NOMO-1 (cell line): ENCODE measurements at regions not wholly inside any gene's neighbourhood (a gene's known extent, or its start where the extent isn't known, plus 50 kb on each side); places are given as distances from the start of the nearest gene placed in this dataset.
A peak's percentile ranks its signal among the peaks of the same experiment; 100 is the strongest.

Experiments used
- DNase-seq, 2 experiments: peaks; one replicate each; lab custom pipeline; 2025; ENCODE audit not compliant: unreplicated experiment in 2 of 2; lab: John Stamatoyannopoulos, UW

DNA sequence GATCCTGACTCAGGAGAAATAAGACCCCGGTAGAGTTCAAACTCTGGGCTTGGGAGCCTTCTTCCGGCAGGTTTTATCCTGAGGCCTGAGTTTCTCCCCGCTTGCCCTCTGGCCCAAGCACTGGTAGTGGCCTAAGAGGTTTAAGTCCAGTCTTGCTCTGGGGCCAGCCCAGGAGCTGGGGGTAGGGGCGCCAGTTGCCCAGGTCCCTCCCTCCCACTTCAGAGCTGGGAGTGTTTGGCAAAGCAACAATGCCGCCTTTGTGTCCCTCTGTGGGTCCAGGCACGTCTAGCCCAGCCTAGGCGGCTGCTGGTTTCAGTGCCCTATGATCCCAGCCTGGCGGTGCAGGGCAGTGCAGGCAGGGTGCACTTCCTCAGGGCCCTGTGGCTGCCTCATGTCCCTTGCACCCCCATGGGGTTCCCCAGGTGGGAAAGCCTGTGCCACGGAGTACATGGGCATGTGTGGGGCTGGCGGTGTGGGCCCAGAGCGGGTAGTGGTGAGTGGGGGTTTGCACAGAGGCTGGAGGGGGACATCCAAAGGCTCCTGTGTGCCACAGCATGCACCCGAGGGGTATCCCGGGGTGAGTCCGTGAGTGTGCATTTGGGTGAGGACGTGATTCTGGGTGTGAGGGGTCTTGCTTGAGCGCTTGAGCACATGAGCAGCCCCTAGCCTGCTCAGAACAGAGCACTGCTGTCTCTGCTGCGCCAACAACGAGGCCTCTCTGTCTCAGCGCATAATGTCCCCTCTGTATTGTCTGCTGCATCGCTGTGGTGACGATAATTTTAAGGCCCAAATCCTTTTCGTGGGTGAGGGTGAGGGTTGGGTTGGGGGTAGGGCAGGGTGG lies 61.7 kb upstream of the PSD2 start:
- DNase-seq, result no peak

DNA sequence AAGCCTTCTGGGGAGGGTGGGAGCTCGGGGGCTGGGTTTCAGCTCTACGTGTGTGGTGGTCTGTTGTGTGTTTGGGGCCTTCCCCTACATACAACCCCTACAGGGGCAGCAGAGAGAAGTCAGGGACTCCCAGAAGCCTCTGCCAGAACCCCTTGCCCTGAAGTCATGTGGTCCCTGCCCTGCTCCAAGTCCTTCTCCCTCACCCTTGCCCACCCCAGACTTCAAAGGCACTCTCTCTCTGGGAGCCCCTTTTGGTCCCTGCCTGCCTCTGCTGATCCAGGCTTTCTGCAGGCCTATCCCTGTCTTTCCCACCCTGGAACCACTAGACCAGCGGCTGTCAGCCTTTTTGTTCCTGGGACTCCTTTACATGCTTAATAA lies 61.1 kb upstream of the PSD2 start:
- DNase-seq, result no peak

GRCh38 chr5:139738193-139739149 lies 57.1 kb upstream of the PSD2 start:
- DNase-seq, result no peak

DNA sequence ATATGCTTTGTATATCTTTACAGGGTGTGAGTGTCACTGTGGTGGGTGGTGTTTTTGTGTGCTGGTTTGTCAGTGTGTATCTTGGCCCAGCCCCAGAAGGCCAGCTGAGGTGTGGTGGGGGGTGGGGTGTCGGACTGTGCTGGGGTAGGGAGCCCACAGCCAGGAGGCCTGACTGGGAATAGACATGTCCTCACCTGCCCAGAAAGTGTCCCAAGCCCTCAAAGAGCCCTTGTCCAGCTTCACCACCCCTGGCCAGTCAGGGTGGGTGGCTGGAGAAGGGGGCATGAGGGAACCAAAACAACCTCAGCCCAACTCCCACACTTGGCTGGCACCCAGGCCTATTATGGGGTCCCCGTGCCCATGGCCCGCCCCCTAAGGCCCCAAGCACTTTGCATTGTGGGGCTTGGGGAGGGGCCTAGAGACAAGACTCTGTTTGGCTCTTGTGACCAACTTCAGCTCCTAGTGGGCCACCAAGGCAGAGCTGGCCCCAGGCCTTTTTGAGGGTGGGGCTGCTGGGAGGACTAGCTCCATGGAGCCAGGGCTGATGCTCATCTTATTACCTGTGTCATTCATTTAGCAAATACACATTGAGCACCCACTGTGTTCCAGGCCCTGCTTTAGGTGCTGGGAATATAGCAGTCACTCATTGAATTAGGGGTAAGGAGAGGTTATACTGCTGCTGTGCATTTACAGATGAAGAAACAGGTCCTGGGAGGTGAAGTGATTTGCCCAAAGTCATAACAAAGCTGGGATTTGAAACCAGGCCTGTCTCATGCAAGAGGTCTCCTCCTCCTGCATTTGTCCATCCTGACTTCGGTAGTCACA lies 56.2 kb upstream of the PSD2 start:
- DNase-seq, result no peak

GRCh38 chr5:139740138-139740991 lies 55.2 kb upstream of the PSD2 start:
- no peak for DNase-seq

GRCh38 chr5:139740992-139741672 lies 54.5 kb upstream of the PSD2 start:
- DNase-seq, result no peak

DNA sequence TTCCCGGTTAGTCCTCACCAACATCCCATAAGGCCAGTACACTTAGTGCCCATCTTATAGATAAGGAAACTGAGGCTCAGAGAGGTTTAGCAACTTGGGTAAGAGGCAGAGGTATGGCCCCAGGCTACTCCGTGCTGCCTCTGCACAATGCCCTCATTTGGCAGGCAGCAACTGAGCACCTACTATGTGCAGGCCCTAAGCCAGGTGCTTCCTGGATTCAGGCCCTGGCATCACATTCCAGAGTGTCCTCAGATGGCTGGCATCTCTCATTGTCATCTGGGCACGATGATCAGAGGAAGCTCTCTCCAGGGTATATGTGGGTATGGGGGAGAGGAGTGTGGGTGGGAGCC lies 53.8 kb upstream of the PSD2 start:
- DNase-seq, result no peak

DNA sequence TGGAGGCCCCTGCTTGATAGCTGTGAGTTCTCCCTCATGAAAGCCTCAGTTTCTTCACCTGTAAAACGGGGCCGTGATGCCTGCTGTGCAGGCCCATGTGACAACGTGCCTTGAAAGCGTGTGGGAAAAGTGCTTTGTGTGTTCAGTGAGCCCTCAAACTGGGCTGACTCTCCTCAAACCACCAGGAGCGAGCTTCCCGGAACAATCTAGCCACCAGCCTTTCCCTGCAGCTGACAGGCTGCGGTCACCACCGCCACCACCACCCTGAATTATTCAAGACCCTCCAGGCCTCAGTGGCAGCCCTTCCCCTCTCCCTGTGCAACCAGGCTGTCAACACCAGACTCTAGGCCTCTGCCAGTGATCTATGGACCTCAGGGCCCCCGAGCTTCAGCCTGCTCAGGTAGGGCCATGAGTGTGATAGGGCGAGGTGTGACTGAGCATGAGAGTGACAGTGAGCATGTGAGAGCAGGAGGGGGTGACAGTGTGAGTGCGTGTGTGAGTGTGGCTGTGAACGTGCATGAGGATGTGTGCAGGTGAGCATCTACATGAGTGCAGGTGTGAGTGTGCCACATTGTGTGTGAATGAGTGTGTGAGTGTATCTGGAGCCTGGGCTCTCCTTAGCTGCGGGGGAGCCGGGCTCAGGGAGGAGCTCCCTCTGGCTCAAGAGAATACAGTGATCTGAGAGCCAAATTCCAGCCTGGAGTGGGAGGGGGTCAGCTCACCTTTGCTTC lies 53.3 kb upstream of the PSD2 start:
- DNase-seq, result no peak

GRCh38 chr5:139743001-139743771 lies 52.4 kb upstream of the PSD2 start:
- DNase-seq, result no peak

GRCh38 chr5:139743804-139744203 lies 51.8 kb upstream of the PSD2 start:
- no peak for DNase-seq

DNA sequence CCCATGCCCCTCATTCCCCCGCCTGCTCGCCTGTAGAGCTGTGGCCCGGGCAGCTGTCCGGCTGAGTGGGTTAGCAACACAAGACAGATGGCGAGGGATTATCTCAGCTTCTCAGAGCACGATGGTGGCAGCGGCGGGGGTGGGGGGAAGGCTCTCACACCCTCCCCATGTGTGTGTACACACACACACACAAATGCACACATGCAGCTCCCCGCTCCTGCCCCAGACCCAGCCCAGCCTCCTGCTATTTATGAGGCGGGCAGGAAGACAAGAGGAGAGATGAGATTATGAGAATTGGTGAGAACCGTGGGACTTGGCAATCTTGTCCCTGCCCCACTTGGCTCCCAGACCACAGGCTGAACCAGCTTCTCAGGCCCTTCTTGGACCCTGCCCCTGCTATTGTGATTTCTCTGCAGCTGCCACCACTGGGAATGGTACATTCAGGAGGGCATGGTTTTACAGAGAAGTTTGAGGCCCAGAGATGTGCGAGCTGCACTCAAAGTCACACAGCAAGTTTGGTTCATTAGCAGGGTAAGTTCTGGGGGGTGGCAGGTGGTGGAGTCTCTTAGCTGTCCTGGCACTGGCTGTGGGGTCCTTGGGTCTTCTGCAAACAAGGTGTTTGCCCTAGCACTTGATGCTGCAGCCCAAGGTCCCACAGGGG lies 51.0 kb upstream of the PSD2 start:
- DNase-seq, result no peak

DNA sequence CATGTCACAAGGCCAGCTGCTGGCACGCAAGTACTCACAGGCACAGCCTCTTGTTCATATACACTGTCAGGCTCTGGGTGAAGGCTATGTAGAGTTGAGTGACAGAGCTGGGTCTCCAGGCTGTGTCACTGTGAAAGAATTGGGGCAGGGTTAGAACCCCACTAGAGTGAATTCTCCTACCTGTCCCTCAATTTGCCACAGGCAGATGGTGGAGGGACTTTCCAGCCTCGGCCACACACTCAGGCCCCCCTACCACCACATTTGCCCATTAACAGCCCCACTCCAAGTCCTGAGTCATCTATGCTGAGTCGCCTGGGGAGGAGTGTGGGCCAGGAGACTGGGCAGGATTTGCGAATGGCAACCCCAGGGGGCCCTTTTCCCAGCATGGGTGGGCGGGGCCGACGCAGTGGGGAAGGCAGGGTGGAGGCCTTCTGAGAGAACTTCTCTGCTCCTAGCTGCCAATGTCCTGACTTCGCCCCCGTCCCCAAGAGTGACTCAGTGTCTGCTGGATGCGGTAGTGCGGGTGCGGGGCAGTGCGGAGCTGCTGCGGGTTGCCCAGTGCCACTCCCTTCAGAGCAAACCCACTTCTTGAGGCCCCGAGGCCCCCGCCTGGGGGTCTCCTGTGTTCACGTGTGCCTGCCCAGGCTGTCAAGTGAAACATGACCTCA lies 50.3 kb upstream of the PSD2 start:
- no peak for DNase-seq

DNA sequence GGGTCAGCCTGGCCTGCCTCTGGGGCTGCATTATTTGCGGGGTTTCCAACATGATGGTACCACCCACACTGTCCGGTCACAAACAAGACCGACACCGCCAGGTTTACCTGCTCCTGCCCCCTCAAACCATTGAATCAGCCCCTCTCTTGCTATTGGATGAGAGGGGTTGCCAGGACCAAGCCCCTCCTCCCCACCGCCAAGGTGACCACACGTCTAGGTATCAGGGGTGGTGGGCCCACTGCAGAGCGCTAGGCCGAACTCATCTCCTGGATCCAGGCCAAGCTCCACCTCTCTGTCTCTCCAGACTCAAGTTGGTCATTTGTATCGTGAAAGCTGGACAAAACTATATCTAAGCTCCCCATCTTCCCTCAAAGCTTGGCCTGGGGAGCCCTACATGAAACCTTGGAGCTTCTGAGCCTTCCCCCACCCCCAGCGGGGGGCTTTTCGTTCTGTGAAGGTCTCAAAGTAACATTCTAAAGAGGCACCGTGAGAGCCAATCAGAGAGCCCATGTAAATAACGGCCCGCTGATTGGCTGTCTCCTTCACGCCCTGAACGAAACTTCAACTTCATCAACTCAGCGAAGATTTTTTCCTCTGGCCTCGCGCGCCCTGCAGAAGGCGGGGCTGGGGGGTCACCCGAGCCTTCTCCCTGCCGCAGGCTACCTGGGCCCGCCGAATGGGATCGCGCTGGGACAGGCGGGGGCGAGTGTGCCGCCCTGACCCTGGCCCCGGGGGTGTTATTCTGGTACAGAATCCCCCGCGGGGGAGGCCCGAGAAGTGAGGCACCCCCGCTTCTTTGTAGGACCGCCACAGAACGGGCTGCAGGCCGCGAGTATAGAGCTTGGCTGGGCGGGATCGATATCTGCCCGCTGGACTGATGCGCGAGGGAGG lies 49.6 kb upstream of the PSD2 start:
- DNase-seq, result peak; percentile 12 to 65
